Activated CD8-positive, alpha-beta memory T cell treated with anti-CD3 and anti-CD28 coated beads for 1 hour (primary cell): ENCODE measurements at regions not wholly inside any gene's neighbourhood (a gene's known extent, or its start where the extent isn't known, plus 50 kb on each side); places are given as distances from the start of the nearest gene placed in this dataset.

Source experiments
- DNase-seq, 2 donors: peaks; one replicate each; pipeline ENCODE4 v3.0.0-alpha.2; 2020; ENCODE audit warnings: low read depth in 1 of 2; ENCODE audit errors: extremely low read depth in 1 of 2

DNA sequence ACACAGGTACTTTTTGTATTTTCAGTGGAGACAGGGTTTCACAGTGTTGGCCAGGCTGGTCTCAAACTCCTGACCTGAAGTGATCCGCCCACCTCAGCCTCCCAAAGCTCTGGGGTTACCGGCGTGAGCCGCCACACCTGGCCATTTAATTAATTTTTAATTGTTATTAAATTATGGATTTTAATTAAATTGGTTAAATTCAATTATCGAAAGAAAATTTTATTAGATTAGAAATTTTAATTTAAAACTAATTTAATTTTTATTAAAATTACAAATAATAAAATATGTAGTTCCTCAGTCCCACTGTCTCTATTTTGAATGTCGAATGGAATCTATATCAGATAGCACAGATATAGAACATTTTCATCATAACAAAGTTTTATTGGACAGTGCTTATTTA lies 416.5 kb downstream of the GABRG2 start:
- DNase-seq: no peak

DNA sequence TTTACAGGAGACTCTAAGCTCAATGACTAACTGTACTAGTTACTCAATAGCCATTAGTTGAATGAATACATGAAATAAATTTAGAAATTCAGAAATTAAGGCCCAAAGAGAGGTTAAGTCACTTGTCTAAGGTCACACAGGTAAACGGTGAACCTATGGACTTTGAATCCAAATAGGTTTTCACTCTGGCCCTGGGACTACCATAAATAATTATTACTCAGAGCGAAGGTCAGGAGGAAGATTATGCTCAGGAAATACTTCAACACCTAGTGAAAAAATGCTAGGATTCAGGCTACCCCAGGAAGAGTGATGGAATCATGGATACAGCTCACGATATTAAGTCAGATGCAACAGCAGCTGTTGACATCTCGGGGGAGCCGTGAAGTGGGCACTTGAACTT lies 417.4 kb downstream of the GABRG2 start:
- DNase-seq: no peak

DNA sequence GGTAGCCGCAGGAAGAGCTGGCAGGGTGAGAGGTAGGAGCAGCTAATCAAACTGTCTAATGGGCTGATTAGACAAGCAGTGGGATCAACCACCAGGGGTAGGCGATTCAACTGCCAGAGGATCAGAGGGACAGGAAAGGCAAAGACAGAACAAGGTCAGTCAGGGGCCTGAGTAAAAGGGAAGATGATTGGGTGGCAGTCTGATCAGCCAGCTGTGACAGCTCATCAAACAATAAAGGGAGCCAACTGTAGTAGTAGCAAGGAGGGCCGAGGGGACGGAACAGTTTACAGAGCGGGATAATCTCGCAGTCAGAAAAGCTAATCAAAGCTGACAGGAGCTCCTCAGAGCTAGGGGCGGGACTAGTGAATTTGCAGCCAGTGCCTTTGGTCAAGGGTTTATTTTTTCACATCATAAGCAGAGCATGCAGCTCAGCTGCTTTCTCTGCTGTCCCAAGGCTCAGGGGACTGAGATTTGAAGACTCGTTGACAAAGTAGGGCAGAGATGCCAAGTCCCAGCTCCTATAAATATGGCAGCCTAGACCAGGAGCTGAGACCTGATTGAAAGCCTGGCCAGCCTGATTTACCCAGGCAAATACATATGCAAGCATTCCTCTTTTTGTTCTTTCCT lies 418.2 kb downstream of the GABRG2 start:
- no peak for DNase-seq

DNA sequence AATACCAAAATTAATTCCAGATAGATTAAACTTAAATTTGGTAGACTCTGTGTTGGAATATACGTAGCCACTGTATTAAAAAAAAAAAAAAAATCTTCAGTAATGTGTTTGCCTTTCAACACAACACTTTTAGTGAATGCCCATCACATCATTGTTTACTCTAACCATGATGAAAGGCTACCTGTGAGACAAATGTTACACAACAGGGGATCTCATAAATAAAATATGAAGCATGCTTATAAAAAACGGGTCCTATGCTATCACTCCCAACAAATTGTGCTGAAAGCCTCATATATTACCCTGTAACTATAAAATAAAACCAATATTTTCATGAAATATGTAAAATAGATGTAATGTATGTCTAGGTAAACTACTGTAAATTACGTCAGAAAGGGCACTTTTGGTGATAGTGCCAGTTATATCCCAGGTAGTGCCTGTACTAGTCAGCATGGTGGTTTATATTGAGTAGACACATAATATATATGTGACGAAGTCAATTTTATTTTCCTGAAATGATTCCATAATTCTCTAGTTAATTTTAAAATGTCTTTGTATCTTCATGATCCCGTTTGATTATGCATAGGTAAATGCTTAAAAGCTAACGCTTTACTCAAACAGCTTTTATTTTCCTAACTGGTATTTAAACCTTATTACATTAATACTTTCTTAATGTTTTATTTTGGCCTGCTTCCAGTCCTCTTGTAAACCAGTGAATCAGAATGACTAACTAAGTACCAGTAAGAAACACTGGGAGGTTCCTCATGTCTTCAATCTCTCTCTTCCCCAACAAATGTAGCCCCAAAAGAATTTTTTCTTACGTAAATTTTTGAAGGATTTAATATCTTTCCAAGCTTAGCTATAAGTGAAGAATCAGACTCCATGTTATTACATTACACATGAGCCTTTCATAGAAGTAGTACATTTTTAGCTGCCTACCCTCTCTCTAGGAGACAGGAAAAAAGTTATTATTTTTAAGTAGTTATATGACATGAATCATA lies 420.3 kb downstream of the GABRG2 start:
- DNase-seq: no peak

DNA sequence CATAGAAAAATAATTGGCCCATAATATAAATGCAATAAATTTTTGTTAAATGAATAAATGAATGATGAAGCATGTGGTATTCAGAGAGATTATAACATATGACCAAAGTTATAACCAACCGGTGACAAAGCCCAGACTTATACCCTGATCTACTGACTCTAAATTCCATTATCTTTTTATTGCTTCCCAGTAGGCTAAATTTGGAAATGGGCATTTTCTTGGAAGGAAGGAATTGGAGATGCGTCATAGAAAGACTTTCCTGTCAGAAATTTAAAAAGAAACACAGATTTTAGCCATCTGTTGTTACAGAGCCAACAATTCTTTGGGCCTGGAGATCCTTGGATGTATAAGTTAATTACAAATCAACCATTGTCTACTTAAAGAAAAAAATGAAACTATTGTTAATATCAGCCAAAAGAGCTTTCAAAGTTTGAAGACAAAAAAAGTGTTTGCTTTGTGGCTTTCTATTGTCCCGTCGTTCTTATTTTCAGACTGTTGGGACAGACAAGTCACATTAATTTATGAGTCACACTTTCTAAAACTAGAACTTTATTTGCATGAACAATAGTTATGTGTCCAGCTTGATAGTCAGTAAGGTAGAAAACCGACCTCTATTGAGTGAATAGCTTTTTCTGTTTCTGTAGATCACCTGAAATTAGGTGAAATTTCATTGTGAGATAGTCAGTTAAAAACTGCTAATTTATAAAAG lies 428.7 kb downstream of the GABRG2 start:
- DNase-seq: no peak

DNA sequence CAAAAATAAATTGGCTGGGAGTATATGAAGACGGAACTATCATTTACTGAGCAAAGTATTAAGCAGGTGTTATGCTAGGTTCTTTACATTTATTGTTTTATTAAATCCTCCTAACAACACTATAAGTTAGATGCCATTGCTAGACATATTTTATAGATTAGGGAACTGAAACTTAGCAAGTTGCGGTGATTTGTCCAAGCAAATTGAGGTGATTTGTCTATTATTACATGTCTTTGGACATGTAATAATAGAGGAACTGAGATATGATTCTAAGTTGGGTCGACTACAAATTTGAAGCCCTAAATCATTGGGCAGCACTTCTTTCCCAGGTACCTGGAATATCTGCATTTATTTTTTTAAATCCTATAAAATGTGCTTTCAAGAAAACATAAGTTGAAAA lies 429.9 kb downstream of the GABRG2 start:
- DNase-seq: no peak

DNA sequence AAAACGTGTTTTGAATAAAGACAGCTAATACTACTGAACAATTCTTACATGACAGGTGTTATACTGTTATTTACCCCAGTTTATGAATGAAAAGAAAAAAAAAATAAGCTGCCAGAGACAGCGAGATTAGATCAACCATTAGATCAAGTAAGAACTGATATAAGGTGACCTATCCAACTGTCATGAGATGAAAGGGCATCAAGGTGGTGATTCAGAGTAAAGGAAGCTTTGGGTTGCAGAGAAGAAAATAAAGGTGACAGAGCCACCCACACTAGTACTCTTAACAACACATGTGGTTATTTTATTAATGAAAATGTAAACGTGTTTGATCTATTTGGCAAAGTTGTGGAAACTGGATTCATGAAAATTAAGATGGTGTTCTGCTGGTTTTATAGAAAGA lies 435.2 kb downstream of the GABRG2 start:
- no peak for DNase-seq

DNA sequence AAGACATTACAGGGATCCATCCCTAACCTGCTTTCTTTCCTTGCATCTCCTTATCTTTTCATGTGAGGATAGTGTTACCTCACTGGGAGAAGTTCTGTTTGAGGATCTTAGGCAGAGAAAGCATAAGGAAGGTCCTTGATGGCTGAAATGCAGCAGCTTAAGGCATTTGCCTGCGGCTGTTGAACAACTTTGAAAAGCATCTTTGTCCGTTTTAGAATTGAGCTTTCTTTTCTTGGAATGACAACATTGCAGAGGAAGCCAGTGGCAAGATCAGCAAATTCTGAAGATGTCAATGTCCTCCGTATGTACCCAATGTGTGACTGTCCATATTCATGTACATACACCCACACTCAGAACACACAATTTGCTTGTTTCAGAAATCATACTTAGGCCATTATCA lies 436.2 kb downstream of the GABRG2 start:
- no peak for DNase-seq

DNA sequence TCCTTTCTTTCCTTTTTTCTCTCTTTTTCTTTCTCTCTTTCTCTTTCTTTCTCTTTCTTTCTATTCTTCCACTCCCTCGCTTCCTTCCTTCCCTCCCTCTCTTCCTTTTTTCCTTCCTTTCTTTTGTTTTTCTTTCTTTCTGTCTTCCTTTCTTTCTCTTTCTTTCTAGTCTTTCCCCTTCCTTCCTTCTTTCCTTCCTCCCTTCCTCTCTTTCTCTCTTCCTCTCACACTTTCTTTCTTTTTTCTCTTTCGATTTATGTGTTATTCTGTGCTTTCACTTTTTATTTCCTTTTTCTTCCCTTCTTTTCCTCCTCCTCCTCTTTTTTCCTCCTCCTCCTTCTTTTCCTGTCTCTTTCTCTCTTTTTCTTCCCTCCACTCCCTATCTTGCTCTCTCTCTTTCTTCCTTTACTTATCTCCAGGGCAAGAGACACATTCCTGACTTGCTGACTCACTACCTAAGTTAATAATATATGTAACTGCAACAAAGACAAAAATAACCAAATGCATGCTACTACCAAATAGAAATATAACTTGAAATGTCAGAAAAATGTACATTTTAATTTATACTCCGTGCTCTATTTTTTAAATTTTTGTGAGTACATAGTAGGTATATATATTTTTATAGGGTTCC lies 445.5 kb downstream of the GABRG2 start:
- DNase-seq: no peak

DNA sequence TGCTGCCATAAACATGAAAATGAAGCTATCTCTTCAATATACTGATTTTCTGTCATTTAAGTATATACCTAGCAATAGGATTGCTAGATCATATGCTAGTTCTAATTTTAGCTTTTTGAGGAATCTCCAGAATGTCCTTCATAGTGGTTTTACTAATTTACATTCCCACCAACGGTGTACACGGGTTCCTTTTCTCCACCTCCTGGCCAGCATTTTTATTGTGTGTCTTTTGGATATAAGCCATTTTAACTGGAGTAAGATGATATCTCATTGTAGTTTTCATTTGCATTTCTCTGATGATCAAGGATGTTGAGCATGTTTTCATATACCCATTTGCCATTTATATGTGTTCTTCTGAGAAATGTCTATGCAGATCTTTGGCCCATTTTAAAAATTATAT lies 446.5 kb downstream of the GABRG2 start:
- DNase-seq: no peak

DNA sequence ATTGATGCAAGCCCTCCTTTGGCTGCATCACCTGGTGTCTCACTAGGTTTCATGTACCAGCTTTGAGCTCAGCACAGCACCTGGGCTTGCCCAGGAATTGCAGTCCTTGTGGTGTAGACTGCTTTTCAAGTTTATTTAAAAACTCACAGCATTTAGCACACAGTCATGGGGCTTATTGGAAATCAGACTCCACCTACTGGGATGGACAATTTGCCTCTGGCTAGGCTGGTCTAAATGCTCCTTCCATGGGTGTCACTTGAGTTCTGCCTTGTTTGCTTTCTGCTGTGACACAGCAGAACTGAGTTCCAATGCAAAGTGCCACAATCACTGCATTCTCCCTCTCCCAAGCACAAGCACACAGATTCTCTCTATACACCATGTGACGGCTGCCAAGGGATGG lies 453.3 kb downstream of the GABRG2 start:
- DNase-seq: no peak

DNA sequence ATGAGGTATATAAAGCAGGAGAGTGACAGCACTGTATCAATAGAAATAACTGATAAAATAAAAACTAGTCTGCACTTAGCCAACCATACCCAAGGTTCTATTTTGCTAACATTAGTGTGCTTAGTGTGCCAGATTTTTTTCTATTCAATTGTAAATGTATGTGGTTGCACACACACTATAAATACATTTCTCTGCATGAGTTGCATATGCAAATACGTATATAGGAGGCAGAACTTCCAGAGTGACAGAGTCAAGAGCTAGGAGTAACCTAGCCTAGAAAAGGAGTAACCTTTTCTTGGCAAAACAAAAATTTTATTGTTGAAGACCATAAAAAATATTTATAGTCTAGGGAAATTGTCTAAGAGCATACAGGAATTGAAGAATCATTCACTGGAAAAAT lies 461.6 kb downstream of the GABRG2 start:
- DNase-seq: no peak

DNA sequence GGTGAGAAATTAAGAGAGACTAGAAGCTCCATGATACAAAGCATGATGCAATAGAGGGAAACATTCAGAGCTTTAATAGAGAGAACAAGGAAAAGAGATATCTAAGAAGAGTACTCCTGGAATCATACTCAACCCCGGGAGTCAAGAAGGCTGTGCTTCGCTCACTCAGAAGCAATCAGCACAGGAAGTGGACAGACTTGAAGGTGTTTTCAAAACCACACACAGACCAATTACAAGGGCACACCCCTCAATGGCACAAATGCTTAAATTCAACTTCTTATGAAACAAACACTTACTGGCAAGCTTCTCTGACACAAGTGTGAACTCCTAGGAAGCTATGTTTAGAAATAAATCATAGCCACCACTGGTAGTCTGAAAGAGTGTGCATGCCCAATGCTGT lies 462.3 kb downstream of the GABRG2 start:
- DNase-seq: no peak

DNA sequence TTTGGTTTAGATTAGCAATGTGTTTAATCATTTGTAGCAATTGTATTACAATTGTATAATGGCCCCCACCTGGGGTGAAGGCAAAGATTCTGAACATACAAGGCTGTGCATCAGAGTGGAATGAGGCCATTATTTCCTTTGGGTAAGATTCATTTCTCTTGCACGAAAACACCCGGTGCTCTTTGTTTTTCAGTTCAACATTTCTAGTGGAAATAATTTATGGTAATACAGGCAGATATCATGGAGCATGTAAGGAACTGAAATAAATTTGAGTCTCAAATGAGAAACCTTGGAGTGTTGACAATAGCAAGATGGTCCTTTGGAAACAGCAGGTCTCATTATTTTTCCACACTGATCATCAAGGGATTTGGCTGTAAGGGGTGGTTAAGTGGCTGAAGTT lies 475.9 kb downstream of the GABRG2 start:
- no peak for DNase-seq

DNA sequence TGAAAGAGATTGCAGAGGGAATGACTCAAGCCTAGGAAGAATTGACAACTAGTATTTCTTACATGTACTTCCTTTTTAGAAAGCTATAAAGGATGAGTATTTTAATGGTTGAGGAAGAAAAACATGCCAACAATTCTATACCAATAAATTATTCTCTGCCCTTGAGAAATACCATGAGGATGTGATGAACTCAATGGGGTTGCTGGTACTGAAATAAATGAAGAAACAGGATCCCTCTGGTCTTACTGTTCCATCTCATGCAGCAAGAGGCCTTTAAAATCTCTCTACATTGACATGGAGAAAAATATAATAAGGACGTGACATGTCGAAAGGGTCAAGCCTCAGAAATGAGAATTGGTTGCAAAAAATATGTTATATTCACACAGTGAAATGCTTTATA lies 477.3 kb downstream of the GABRG2 start:
- DNase-seq: no peak

DNA sequence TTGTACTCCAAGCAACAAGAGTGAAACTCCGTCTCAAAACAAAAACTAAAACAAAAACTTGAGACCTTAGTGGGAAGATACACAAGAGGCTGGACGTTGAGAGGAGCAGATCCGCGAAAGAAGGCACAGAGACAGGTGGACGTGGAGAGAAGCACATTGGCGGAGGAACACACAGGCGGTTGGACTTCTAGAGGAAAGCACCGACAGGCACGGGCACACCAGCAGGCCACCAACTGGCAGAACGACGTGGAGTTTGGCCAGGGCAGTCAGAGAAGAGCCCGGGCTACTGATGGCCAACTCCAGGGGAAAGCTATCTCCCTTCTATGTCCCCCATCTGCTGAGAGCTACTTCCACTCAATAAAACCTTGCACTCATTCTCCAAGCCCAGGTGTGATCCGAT lies 482.7 kb downstream of the GABRG2 start:
- DNase-seq: no peak

DNA sequence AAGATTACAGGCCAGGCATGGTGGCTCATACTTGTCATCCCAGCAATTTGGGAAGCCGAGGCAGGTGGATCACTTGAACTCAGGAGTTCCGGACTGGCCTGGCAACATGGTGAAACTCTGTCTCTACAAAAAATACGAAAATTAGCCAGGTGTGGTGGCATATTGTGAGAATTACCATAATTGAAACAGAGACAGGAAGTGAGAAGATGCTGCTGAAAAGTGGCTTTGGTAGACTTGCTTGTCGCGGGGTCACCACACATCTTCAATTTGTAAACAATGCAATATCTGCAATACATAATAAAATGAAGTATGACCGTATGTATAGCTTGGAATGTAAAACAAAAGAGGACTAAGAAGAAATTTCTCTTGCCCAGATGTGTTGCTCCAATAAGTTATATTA lies 490.5 kb downstream of the GABRG2 start:
- no peak for DNase-seq

DNA sequence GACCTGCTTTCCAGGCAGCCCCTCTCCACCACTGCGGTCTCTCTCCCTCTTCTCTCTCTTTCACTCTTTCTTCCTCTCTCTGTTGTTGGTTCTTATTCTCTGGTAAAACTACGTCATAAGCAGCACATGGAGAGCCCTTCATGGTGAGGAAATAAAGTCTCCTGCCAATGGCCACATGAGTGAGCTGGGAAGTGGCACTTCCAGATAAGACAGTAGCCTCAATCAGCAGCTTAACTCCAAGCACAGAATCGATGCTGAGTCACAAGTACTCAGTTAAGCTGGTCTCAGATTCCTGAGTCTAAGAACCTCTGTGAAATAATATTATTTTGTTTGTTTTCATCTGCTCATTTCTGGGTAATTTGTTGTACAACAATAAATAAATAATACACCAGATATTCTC lies 500.1 kb downstream of the GABRG2 start:
- no peak for DNase-seq

DNA sequence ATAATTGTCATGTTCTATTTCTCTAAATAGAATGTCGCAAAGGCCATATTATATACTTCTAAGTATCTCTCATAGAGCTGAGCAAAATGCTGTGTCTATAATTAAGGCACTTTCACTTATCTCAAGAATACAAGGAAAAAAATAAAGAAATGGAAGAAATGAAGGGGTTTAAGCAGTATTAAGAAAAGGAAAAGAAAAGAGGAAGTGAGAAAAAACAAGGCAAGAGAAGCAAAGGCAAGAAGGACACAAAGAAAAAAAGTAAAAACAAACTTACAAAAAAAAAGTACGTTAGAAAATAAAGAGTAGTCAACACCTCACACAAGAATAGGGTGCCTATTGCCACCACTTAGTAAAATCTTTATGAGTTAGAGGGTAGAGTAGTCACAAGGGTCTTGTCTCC lies 506.2 kb downstream of the GABRG2 start:
- no peak for DNase-seq

DNA sequence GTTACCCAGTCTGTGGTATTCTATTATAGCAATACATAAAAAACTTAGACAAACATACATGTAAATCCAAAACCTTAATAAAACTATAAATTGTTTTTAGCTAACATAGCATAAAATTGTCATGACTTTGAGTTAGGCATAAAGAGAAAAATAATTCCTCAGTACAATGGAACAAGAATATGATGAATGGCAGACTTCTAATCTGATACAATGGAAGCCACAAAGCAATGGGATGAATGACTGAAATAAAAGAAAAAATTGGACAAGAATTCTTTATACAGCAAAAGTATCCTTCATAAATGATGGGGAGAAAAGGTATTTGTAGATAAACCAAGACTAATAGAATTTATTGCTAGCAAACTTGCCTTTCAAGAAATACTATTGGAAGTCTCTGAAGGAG lies 524.2 kb downstream of the GABRG2 start:
- no peak for DNase-seq

DNA sequence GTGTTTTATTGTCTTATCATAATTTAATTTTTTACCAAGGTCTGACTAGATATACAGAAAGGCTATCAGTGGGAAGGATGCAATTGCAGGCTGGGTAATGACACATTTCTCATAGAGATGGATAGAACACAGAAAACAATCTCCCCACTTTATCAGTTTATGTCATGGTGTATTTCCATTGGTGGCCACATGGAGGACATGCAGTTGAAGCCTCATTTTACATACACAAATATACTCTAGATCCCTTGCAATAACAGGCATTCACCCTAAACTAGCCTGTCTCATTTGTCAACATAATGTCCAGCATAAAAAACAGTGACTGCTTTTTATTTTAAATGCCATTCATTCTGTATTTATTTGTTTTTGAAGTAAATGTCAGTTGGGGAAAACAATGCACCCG lies 526.3 kb downstream of the GABRG2 start:
- DNase-seq: no peak
